H1 (cell line): ENCODE measurements at regions not wholly inside any gene's neighbourhood (a gene's known extent, or its start where the extent isn't known, plus 50 kb on each side); places are given as distances from the start of the nearest gene placed in this dataset.

Source experiments
- CTCF ChIA-PET: fragments of 300-600 bp; sonication (Branson Sonifier 250); formaldehyde crosslinking; loops from one replicate; lab custom pipeline; 2021; ENCODE audit not compliant: partially characterized antibody; lab: Charles Lee
- POLR2A ChIA-PET: fragments of 300-600 bp; sonication (Branson Sonifier 250); formaldehyde crosslinking; loops from one replicate; lab custom pipeline; 2021; ENCODE audit warnings: inconsistent platforms; ENCODE audit not compliant: partially characterized antibody; lab: Charles Lee
- DNase-seq, 2 experiments: peaks; one replicate each; pipeline versions ENCODE4 v3.0.0 to v3.0.0-alpha.2; 2010 to 2022; ENCODE audit warnings: low spot score in 2 of 2, low read depth in 1 of 2, mixed read lengths in 1 of 2
- FAIRE-seq: peaks from 2 replicates; lab custom pipeline; 2011; peaks lifted over from hg19 to GRCh38; lab: Jason Lieb, UNC
- H2AFZ ChIP-seq: 2 replicates; pipeline ENCODE4 v1.8.1; 2012; ENCODE audit warnings: low read length, inconsistent platforms
- H2AK5ac ChIP-seq: 2 replicates; pipeline ENCODE4 v1.6.1; 2013; ENCODE audit warnings: low read depth, low read length
- H2BK120ac ChIP-seq: replicated peaks from 2 replicates; pipeline ENCODE3; 2013; ENCODE audit warnings: low read depth, low read length, inconsistent platforms
- H2BK12ac ChIP-seq: 2 replicates; pipeline ENCODE4 v1.6.1; 2013; ENCODE audit warnings: low read depth, low read length
- H2BK15ac ChIP-seq: 2 replicates; pipeline ENCODE4 v1.6.1; 2013; ENCODE audit warnings: low read length
- H2BK20ac ChIP-seq: 2 replicates; pipeline ENCODE4 v1.6.1; 2013; ENCODE audit warnings: low read length
- H2BK5ac ChIP-seq: 2 replicates; pipeline ENCODE4 v1.6.1; 2013; ENCODE audit warnings: low read depth, low read length
- H3K14ac ChIP-seq: 2 replicates; pipeline ENCODE4 v1.6.1; 2013; ENCODE audit warnings: inconsistent platforms; ENCODE audit not compliant: insufficient read length
- H3K18ac ChIP-seq: 2 replicates; pipeline ENCODE4 v1.6.1; 2013; ENCODE audit warnings: low read length; ENCODE audit errors: extremely low read depth
- H3K23ac ChIP-seq: 2 replicates; pipeline ENCODE4 v1.6.1; 2013; ENCODE audit warnings: inconsistent platforms; ENCODE audit not compliant: insufficient read length
- H3K23me2 ChIP-seq: 2 replicates; pipeline ENCODE4 v1.6.1; 2013; ENCODE audit warnings: low read depth, low read length
- H3K27ac ChIP-seq: 2 replicates; pipeline ENCODE4 v1.6.1; 2011; ENCODE audit warnings: low read depth, low read length, inconsistent platforms
- H3K27me3 ChIP-seq, 4 experiments: replicated peaks in 1 of 4; 1 replicate in 1 of 4; 2 replicates in 3 of 4; pipeline versions ENCODE4 v1.6.1 to v1.8.1; 2011 to 2013; ENCODE audit warnings: low read length in 3 of 4, mild to moderate bottlenecking in 3 of 4, inconsistent platforms in 2 of 4, mixed read lengths in 2 of 4, moderate library complexity in 1 of 4; ENCODE audit not compliant: control insufficient read depth in 3 of 4, insufficient read depth in 3 of 4; ENCODE audit errors: extremely low read depth in 1 of 4
- H3K36me3 ChIP-seq, 4 experiments: 2 replicates each; pipeline versions ENCODE4 v1.6.1 to v1.8.1; 2011 to 2013; ENCODE audit warnings: mild to moderate bottlenecking in 4 of 4, low read length in 3 of 4, moderate library complexity in 2 of 4, control low read depth in 1 of 4, inconsistent platforms in 1 of 4; ENCODE audit not compliant: insufficient read depth in 4 of 4, control insufficient read depth in 2 of 4
- H3K4ac ChIP-seq: replicated peaks from 2 replicates; pipeline ENCODE3; 2013; ENCODE audit warnings: low read length, low read depth, mixed read lengths, inconsistent platforms; ENCODE audit not compliant: insufficient read length
- H3K4me1 ChIP-seq, 4 experiments: replicated peaks in 1 of 4; 1 replicate in 1 of 4; 2 replicates in 3 of 4; pipeline versions ENCODE4 v1.6.1 to v1.8.1; 2011 to 2013; ENCODE audit warnings: low read length in 3 of 4, inconsistent platforms in 2 of 4, mixed read lengths in 1 of 4; ENCODE audit not compliant: insufficient read depth in 4 of 4, control insufficient read depth in 3 of 4
- H3K4me2 ChIP-seq, 2 experiments: 2 replicates each; pipeline versions ENCODE4 v1.6.1 to v1.8.1; 2011 to 2013; ENCODE audit warnings: low read depth in 2 of 2, low read length in 2 of 2, control low read depth in 1 of 2, inconsistent platforms in 1 of 2, mild to moderate bottlenecking in 1 of 2; ENCODE audit not compliant: insufficient read depth in 1 of 2
- H3K4me3 ChIP-seq, 4 experiments: fragments of 200-600, 300-600 bp in 1 of 4; sonication (generic), shearing (Covaris generic), sonication (Bioruptor Twin) in 1 of 4; 2 replicates each; pipeline versions ENCODE4 v1.5.1 to v1.8.1; 2011 to 2016; ENCODE audit warnings: low read length in 4 of 4, low read depth in 3 of 4, control low read depth in 2 of 4, inconsistent platforms in 2 of 4, mild to moderate bottlenecking in 2 of 4, mixed read lengths in 1 of 4, moderate library complexity in 1 of 4; ENCODE audit not compliant: insufficient read depth in 2 of 4; ENCODE audit errors: extremely low read depth in 1 of 4
- H3K56ac ChIP-seq: replicated peaks from 2 replicates; pipeline ENCODE3; 2013; ENCODE audit warnings: low read depth, mild to moderate bottlenecking, mixed read lengths, low read length, inconsistent platforms; ENCODE audit not compliant: insufficient read length
- H3K79me1 ChIP-seq: 2 replicates; pipeline ENCODE4 v1.6.1; 2013; ENCODE audit warnings: low read depth, low read length, control low read depth
- H3K79me2 ChIP-seq, 2 experiments: 2 replicates each; pipeline versions ENCODE4 v1.6.1 to v1.8.1; 2012 to 2013; ENCODE audit warnings: low read length in 2 of 2, mild to moderate bottlenecking in 2 of 2, inconsistent platforms in 1 of 2; ENCODE audit not compliant: insufficient read depth in 2 of 2, control insufficient read depth in 1 of 2
- H3K9ac ChIP-seq, 4 experiments: replicated peaks in 1 of 4; 1 replicate in 1 of 4; 2 replicates in 3 of 4; pipeline versions ENCODE4 v1.6.1 to v1.8.1; 2011 to 2013; ENCODE audit warnings: low read depth in 3 of 4, low read length in 3 of 4, control low read depth in 2 of 4, mild to moderate bottlenecking in 2 of 4, moderate library complexity in 2 of 4, inconsistent platforms in 1 of 4; ENCODE audit errors: extremely low read depth in 1 of 4
- H3K9me3 ChIP-seq, 2 experiments: 2 replicates each; pipeline versions ENCODE4 v1.6.1 to v1.8.1; 2012 to 2013; ENCODE audit warnings: mild to moderate bottlenecking in 2 of 2, moderate library complexity in 2 of 2, control low read depth in 1 of 2, inconsistent platforms in 1 of 2, low read depth in 1 of 2, low read length in 1 of 2, mixed read lengths in 1 of 2; ENCODE audit not compliant: insufficient read depth in 2 of 2
- H4K20me1 ChIP-seq, 2 experiments: replicated peaks in 1 of 2; 2 replicates each; pipeline versions ENCODE3 to v1.8.1; 2011 to 2013; ENCODE audit warnings: inconsistent platforms in 2 of 2, low read length in 2 of 2, mild to moderate bottlenecking in 1 of 2; ENCODE audit not compliant: insufficient read depth in 2 of 2, control insufficient read depth in 1 of 2
- H4K5ac ChIP-seq: 2 replicates; pipeline ENCODE4 v1.6.1; 2013; ENCODE audit warnings: low read length, low read depth, mixed read lengths, inconsistent platforms; ENCODE audit not compliant: insufficient read length
- H4K8ac ChIP-seq: 2 replicates; pipeline ENCODE4 v1.8.0; 2013; ENCODE audit warnings: mild to moderate bottlenecking, moderate library complexity, low read length, inconsistent platforms; ENCODE audit not compliant: insufficient read depth; ENCODE audit errors: extremely low read depth
- H4K91ac ChIP-seq: replicated peaks from 2 replicates; pipeline ENCODE3; 2013; ENCODE audit warnings: low read length, mixed read lengths, inconsistent platforms; ENCODE audit not compliant: insufficient read length
- BRCA1 ChIP-seq: IDR thresholded peaks from 2 replicates; pipeline ENCODE4 v1.6.1; 2012; ENCODE audit warnings: low read depth, low read length, improper control_type of control experiment
- KDM5A ChIP-seq: fragments of 200-600 bp; IDR thresholded peaks from 2 replicates; pipeline ENCODE4 v1.7.1; 2012; ENCODE audit warnings: mild to moderate bottlenecking, low read length, inconsistent platforms, mixed read lengths
- WGBS, 2 experiments: shearing (Covaris generic) in 1 of 2; methylation state at CpG; one replicate each; pipeline versions ENCODE4 v1.1.6 to v1.1.7; 2013 to 2015; ENCODE audit warnings: low lambda C conversion rate in 2 of 2, mixed read lengths in 2 of 2, inconsistent platforms in 1 of 2, low coverage in 1 of 2, missing lambda C conversion rate in 1 of 2; ENCODE audit not compliant: insufficient replicate concordance in 2 of 2, insufficient coverage in 1 of 2, insufficient read length in 1 of 2; ENCODE audit errors: extremely low coverage in 1 of 2, missing lambda C conversion rate in 1 of 2; 5-methylcytosine and 5-hydroxymethylcytosine counted together

- Histone ChIP-seq H4K5ac (no peak overlapping the region), H4K91ac (no peak overlapping the region), H2BK12ac (no peak overlapping the region), H3K27me3 (peaks cover 0 to 1% (median 0%) of the 10 kb centered on the region in 4 experiments; a peak in 1 of 7 replicates), H3K4ac (no peak overlapping the region), H3K9ac (no peak overlapping the region), H2BK5ac (no peak overlapping the region), H3K79me1 (no peaks in the 10 kb centered on the region), H4K20me1 (no peaks in the 10 kb centered on the region), H4K8ac (no peak overlapping the region), H3K79me2 (no peaks in the 10 kb centered on the region), H3K23me2 (no peaks in the 10 kb centered on the region), H2AFZ (no peak overlapping the region), H2BK120ac (no peak overlapping the region), H3K4me2 (no peak overlapping the region), H2AK5ac (no peak overlapping the region), H3K56ac (no peak overlapping the region), H3K36me3 (no peaks in the 10 kb centered on the region), H3K18ac (no peak overlapping the region), H3K4me1 (no peaks in the 10 kb centered on the region), H3K27ac (no peak overlapping the region), H2BK15ac (no peak overlapping the region), H3K9me3 (no peaks in the 10 kb centered on the region), H3K4me3 (no peak overlapping the region), H3K14ac (no peak overlapping the region), H2BK20ac (no peak overlapping the region), H3K23ac (no peak overlapping the region)
- DNase-seq, result no peak
- no peak for FAIRE-seq
- TF ChIP-seq BRCA1 (no peak), KDM5A (no peak)
- CTCF ChIA-PET, result no interaction called here
- POLR2A ChIA-PET, result no interaction called here
- 82% methylated on average over 1 of the region's 1 CpG; no CpG with 5 or more reads in 1 of the 2 experiments for WGBS, 2 experiments
These were observed 261.3 kb upstream of the NECTIN3 start for GRCh38 chr3:110810356-110810755.
